ENCODE measurements at regions not wholly inside any gene's neighbourhood (a gene's known extent, or its start where the extent isn't known, plus 50 kb on each side); places are given as distances from the start of the nearest gene placed in this dataset.

DNA sequence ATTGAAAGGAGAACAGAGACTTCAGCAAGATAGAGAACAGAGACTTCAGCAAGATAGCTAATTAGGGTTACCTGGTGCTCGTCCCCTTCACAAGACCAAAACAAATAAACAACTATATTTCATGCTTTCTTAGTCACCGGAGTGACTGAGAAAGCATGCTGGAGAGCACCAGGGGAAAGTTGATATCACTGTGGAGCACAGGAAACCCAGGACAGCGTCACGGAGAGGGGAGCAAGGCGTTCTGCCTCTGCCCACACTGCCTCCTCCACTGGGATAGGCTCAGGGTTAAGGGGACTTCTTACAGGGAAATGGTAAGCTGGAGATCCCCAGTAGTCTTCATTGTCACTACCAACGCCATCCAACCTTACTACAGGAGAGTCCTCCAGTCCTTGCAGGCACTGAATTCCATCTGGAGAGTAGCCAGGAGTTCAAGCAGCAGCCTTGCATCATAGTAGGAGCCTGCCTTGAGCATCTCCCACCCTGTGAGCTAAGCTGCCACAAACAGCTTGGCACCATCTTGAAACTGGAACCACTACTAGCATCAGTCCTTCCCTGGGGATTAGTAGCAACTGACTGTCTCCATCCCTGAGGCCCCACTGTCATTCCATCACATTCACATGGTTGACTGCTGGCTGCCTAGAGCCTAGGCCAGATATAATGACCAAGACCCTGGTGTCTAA lies 239.4 kb downstream of the PLPP3 start:
- no peak overlapping the region for H3K4me3 ChIP-seq (ENCODE audit: extremely low read depth in 1 of 4, insufficient read depth in 2 of 4, low read depth in 3 of 4, low read length in 4 of 4)
- H3K56ac ChIP-seq (replicated peaks; ENCODE audit: insufficient read length, low read depth, low read length) = no peak overlapping the region
- H3K4me2 ChIP-seq (ENCODE audit: insufficient read depth in 1 of 2, low read depth in 2 of 2, low read length in 2 of 2) = no peak overlapping the region
- H2BK12ac ChIP-seq (ENCODE audit: low read depth, low read length) = peak overlapping the region; percentile 81; the same call in 1 of the 2 replicates
- no peak overlapping the region for H2AK5ac ChIP-seq (ENCODE audit: low read depth, low read length)
- no peak overlapping the region for H3K23ac ChIP-seq (ENCODE audit: insufficient read length)
- no peak for FAIRE-seq
- no peaks in the 10 kb centered on the region for H3K79me1 ChIP-seq (ENCODE audit: low read depth, low read length)
- WGBS, 2 experiments (ENCODE audit: extremely low coverage in 1 of 2, insufficient coverage in 1 of 2, insufficient read length in 1 of 2, insufficient replicate concordance in 2 of 2, low coverage in 1 of 2, low lambda C conversion rate in 2 of 2, missing lambda C conversion rate in 1 of 2) = 87% methylated on average over 6 of the region's 6 CpGs; no CpG with 5 or more reads in 1 of the 2 experiments
- H2AFZ ChIP-seq (ENCODE audit: low read length) = no peak overlapping the region
- H3K18ac ChIP-seq (ENCODE audit: extremely low read depth, low read length) = no peak overlapping the region
- POLR2A ChIA-PET (ENCODE audit: partially characterized antibody) = no interaction called here
- H3K27ac ChIP-seq (ENCODE audit: low read depth, low read length) = no peak overlapping the region
- no peaks in the 10 kb centered on the region for H3K27me3 ChIP-seq (replicated peaks in 1 of 4; ENCODE audit: control insufficient read depth in 3 of 4, extremely low read depth in 1 of 4, insufficient read depth in 3 of 4, low read length in 3 of 4)
- no peak overlapping the region for H3K14ac ChIP-seq (ENCODE audit: insufficient read length)
- no peaks in the 10 kb centered on the region for H3K23me2 ChIP-seq (ENCODE audit: low read depth, low read length)
- H3K36me3 ChIP-seq (ENCODE audit: control insufficient read depth in 2 of 4, insufficient read depth in 4 of 4, low read length in 3 of 4) = no peaks in the 10 kb centered on the region
- H3K9me3 ChIP-seq (ENCODE audit: insufficient read depth in 2 of 2, low read depth in 1 of 2, low read length in 1 of 2) = 0 out of 4 replicates have a peak, but pooled peaks cover 0 to 3% of the 10 kb centered on the region in 2 experiments
- DNase-seq (ENCODE audit: low read depth in 1 of 2, low spot score in 2 of 2) = no peak
- peaks cover 0 to 3% (median 1%) of the 10 kb centered on the region in 4 experiments; a peak in 1 of 7 replicates for H3K4me1 ChIP-seq (replicated peaks in 1 of 4; ENCODE audit: control insufficient read depth in 3 of 4, insufficient read depth in 4 of 4, low read length in 3 of 4)
- H3K9ac ChIP-seq (replicated peaks in 1 of 4; ENCODE audit: extremely low read depth in 1 of 4, low read depth in 3 of 4, low read length in 3 of 4) = no peak overlapping the region
- no peak overlapping the region for H4K5ac ChIP-seq (ENCODE audit: insufficient read length, low read depth, low read length)
- no peak overlapping the region for H2BK20ac ChIP-seq (ENCODE audit: low read length)
- H4K20me1 ChIP-seq (replicated peaks in 1 of 2; ENCODE audit: control insufficient read depth in 1 of 2, insufficient read depth in 2 of 2, low read length in 2 of 2) = no peaks in the 10 kb centered on the region
- CTCF ChIA-PET (ENCODE audit: partially characterized antibody) = no interaction called here
- H2BK15ac ChIP-seq (ENCODE audit: low read length) = no peak overlapping the region
- H4K91ac ChIP-seq (replicated peaks; ENCODE audit: insufficient read length, low read length) = no peak overlapping the region
- no peaks in the 10 kb centered on the region for H3K79me2 ChIP-seq (ENCODE audit: control insufficient read depth in 1 of 2, insufficient read depth in 2 of 2, low read length in 2 of 2)
- H2BK120ac ChIP-seq (replicated peaks; ENCODE audit: low read depth, low read length) = no peak overlapping the region
- H4K8ac ChIP-seq (ENCODE audit: extremely low read depth, insufficient read depth, low read length) = no peak overlapping the region
- H2BK5ac ChIP-seq (ENCODE audit: low read depth, low read length) = no peak overlapping the region
- H3K4ac ChIP-seq (replicated peaks; ENCODE audit: insufficient read length, low read depth, low read length) = no peak overlapping the region
- TF ChIP-seq POLR2A (IDR thresholded peaks at IDR 0.05; ENCODE audit: control extremely low read depth in 1 of 2, low read depth in 2 of 2, low read length in 2 of 2) = no peak
- no peak for TF ChIP-seq SRF (IDR thresholded peaks at IDR 0.05; ENCODE audit: low read depth, low read length)
- no peak for TF ChIP-seq EGR1 (IDR thresholded peaks at IDR 0.05; ENCODE audit: borderline replicate concordance, low read depth, low read length)
- no peak for TF ChIP-seq CTBP2 (IDR thresholded peaks at IDR 0.05; ENCODE audit: borderline replicate concordance, insufficient read depth, insufficient read length, low read length)
- TF ChIP-seq RAD21 (IDR thresholded peaks at IDR 0.05 in 1 of 2, conservative IDR thresholded peaks at IDR 0.05 in 1 of 2; ENCODE audit: low read depth in 2 of 2, low read length in 2 of 2) = no peak
- no peak for TF ChIP-seq SUZ12 (IDR thresholded peaks at IDR 0.05; ENCODE audit: low read length)
- no peak for TF ChIP-seq BCL11A (IDR thresholded peaks at IDR 0.05; ENCODE audit: low read depth in 2 of 2, low read length in 2 of 2)
- no peak for TF ChIP-seq ZNF274 (IDR thresholded peaks at IDR 0.05; ENCODE audit: borderline replicate concordance, extremely low read depth, low read length)
- no peak for TF ChIP-seq CHD2 (IDR thresholded peaks at IDR 0.05; ENCODE audit: low read length)
- TF ChIP-seq RNF2 (IDR thresholded peaks at IDR 0.05; ENCODE audit: borderline replicate concordance, low read depth, low read length, missing control alignments, poor library complexity, severe bottlenecking) = no peak
- no peak for TF ChIP-seq TAF7 (optimal IDR thresholded peaks at IDR 0.05; ENCODE audit: borderline replicate concordance, low read depth, low read length)
- no peak for TF ChIP-seq GTF2F1 (IDR thresholded peaks at IDR 0.05; ENCODE audit: borderline replicate concordance, low read depth, low read length)
